Adrenal gland (tissue), 9 donors: ENCODE measurements at regions not wholly inside any gene's neighbourhood (a gene's known extent, or its start where the extent isn't known, plus 50 kb on each side); places are given as distances from the start of the nearest gene placed in this dataset.

Source experiments
- DNase-seq, 7 donors: peaks; one replicate each; pipeline ENCODE4 v3.0.0-alpha.2; 2019 to 2020
- H3K27ac ChIP-seq, 5 donors: fragments of 200-600 bp; sonication (generic) in 4 of 5; 1 replicate in 3 of 5; 2 replicates in 2 of 5; pipeline versions ENCODE4 v1.5.1 to v1.8.0; 2016 to 2020; ENCODE audit warnings: mild to moderate bottlenecking in 1 of 5
- H3K27me3 ChIP-seq: fragments of 200-600 bp; 2 replicates; pipeline ENCODE4 v1.8.0; 2021
- H3K36me3 ChIP-seq, 2 donors: fragments of 200-600 bp; replicated peaks in 1 of 2; 1 replicate in 1 of 2; 2 replicates in 1 of 2; pipeline versions ENCODE4 v1.5.1 to v1.8.0; 2018 to 2022
- H3K4me1 ChIP-seq, 2 donors: fragments of 200-600 bp; replicated peaks in 1 of 2; 1 replicate in 1 of 2; 2 replicates in 1 of 2; pipeline versions ENCODE4 v1.5.1 to v1.8.0; 2018 to 2021
- H3K4me3 ChIP-seq, 4 donors: fragments of 200-600 bp; sonication (generic) in 3 of 4; one replicate each; pipeline ENCODE4 v1.5.1; 2016 to 2018
- H3K9me3 ChIP-seq, 3 donors: fragments of 200-600 bp; sonication (generic) in 1 of 3; replicated peaks in 1 of 3; 1 replicate in 2 of 3; 2 replicates in 1 of 3; pipeline versions ENCODE4 v1.5.1 to v1.8.0; 2016 to 2021
- CTCF ChIP-seq, 6 experiments: fragments of 450-650 bp in 4 of 6; fragments of 200-600 bp in 2 of 6; sonication (generic) in 1 of 6; IDR thresholded peaks; 1 replicate in 5 of 6; 2 replicates in 1 of 6; pipeline versions ENCODE4 v1.5.1 to v1.8.0; 2016 to 2021; ENCODE audit warnings: antibody characterized with exemption in 6 of 6, mild to moderate bottlenecking in 2 of 6, moderate library complexity in 1 of 6
- POLR2A ChIP-seq, 2 donors: fragments of 450-650 bp; IDR thresholded peaks; one replicate each; pipeline ENCODE4 v1.6.1; 2017; ENCODE audit warnings: antibody characterized with exemption in 2 of 2, mild to moderate bottlenecking in 2 of 2, moderate library complexity in 1 of 2
- WGBS, 4 donors: extraction: QIAGEN DNeasy Blood & Tissue Kit in 2 of 4; methylation state at CpG; one replicate each; pipeline versions ENCODE4 v1.1.5 to v1.1.7; 2013 to 2017; 5-methylcytosine and 5-hydroxymethylcytosine counted together
- intact Hi-C, 2 donors: fragments of 100-400 bp; cut with DNase I; formaldehyde crosslinking; loops; one replicate each; pipeline versions ENCODE4 v1.14.1 to v1.15.0; 2022 to 2023
- donor health status: healthy with polysubstance abuse.
- donor health status: Bipolar disorder and iron deficiency.
- donor health status: DM: yes; HTN: yes; CAD: no.
- donor health status: DM: no; HTN: no; CAD: no.
- donor health status: DM: no; HTN: no; CAD: no.

GRCh38 chr3:167876620-167877281, 141.2 kb downstream of the SERPINI1 start:
- Histone ChIP-seq H3K27ac (peak overlapping the region in 1 of 5 donors; percentile 21), H3K4me3 (no peak overlapping the region), H3K27me3 (no peaks in the 10 kb centered on the region), H3K9me3 (no peaks in the 10 kb centered on the region), H3K4me1 (no peaks in the 10 kb centered on the region), H3K36me3 (no peaks in the 10 kb centered on the region)
- TF ChIP-seq CTCF (IDR thresholded peaks at IDR 0.05): no peak
- TF ChIP-seq POLR2A (IDR thresholded peaks at IDR 0.05): no peak
- WGBS, 4 donors: 41 to 45% (median 44%) methylated on average over 3 of the region's 3 CpGs
- intact Hi-C loops: no loop called here
- peak in 1 of 7 donors; percentile 1 for DNase-seq
